ENCODE measurements at regions not wholly inside any gene's neighbourhood (a gene's known extent, or its start where the extent isn't known, plus 50 kb on each side); places are given as distances from the start of the nearest gene placed in this dataset.

DNA sequence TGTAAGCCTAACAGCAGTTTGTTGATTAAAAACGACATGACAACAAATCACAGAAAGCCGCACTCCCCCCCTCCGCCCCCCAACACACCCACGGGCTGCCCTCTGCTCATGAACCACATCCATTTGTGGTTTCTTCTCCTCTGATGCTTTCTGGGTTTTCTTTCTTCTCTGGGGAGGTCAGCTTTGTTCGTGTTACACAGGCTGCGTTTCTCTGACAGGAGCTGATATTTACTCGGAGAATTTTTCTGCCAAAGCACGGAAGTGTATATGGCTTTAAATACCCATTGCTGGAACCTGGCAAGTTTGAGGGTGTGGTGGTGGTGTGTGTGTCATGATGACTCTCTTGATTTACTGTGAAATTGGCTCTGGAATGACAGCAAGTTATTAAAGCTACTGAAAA, 883.7 kb upstream of the TMEM132C start:
- TF ChIP-seq, protein P1, sequence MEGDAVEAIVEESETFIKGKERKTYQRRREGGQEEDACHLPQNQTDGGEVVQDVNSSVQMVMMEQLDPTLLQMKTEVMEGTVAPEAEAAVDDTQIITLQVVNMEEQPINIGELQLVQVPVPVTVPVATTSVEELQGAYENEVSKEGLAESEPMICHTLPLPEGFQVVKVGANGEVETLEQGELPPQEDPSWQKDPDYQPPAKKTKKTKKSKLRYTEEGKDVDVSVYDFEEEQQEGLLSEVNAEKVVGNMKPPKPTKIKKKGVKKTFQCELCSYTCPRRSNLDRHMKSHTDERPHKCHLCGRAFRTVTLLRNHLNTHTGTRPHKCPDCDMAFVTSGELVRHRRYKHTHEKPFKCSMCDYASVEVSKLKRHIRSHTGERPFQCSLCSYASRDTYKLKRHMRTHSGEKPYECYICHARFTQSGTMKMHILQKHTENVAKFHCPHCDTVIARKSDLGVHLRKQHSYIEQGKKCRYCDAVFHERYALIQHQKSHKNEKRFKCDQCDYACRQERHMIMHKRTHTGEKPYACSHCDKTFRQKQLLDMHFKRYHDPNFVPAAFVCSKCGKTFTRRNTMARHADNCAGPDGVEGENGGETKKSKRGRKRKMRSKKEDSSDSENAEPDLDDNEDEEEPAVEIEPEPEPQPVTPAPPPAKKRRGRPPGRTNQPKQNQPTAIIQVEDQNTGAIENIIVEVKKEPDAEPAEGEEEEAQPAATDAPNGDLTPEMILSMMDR (IDR thresholded peaks at IDR 0.05 in 8 of 11, conservative IDR thresholded peaks at IDR 0.05 in 3 of 11): no peak
- no peak for TF ChIP-seq POLR2AphosphoS5 (IDR thresholded peaks at IDR 0.05)
- TF ChIP-seq POLR2A (IDR thresholded peaks at IDR 0.05): no peak
